ENCODE measurements at regions not wholly inside any gene's neighbourhood (a gene's known extent, or its start where the extent isn't known, plus 50 kb on each side); places are given as distances from the start of the nearest gene placed in this dataset.

- no peaks in the 10 kb centered on the region for H3K36me3 Mint-ChIP-seq
- ATAC-seq (no peak), DNase-seq (no peak)
- peaks cover 0 to 9% (median 0%) of the 10 kb centered on the region in 5 donors for H3K27me3 Mint-ChIP-seq
- H3K27ac Mint-ChIP-seq, result no peak overlapping the region
- H3K9me3 Mint-ChIP-seq, result no peaks in the 10 kb centered on the region
- H3K4me1 Mint-ChIP-seq, result no peaks in the 10 kb centered on the region
- POLR2A ChIA-PET, result no interaction called here
- no peak overlapping the region for H3K4me3 Mint-ChIP-seq
Measured at GRCh38 chr11:92844197-92844596, 125.3 kb upstream of the MTNR1B start.

- no peaks in the 10 kb centered on the region for H3K36me3 Mint-ChIP-seq
- H3K4me3 Mint-ChIP-seq, result no peak overlapping the region
- H3K27me3 Mint-ChIP-seq, result peaks cover 0 to 9% (median 0%) of the 10 kb centered on the region in 5 donors
- no peak for ATAC-seq
- no peaks in the 10 kb centered on the region for H3K9me3 Mint-ChIP-seq
- DNase-seq, result no peak
- POLR2A ChIA-PET, result no interaction called here
- no peaks in the 10 kb centered on the region for H3K4me1 Mint-ChIP-seq
- no peak overlapping the region for H3K27ac Mint-ChIP-seq
Measured at GRCh38 chr11:92845390-92845789, 124.1 kb upstream of the MTNR1B start.

- H3K9me3 Mint-ChIP-seq, result no peaks in the 10 kb centered on the region
- DNase-seq (no peak), ATAC-seq (no peak)
- no peak overlapping the region for H3K4me3 Mint-ChIP-seq
- H3K27ac Mint-ChIP-seq, result no peak overlapping the region
- POLR2A ChIA-PET, result no interaction called here
- H3K36me3 Mint-ChIP-seq, result no peaks in the 10 kb centered on the region
- H3K4me1 Mint-ChIP-seq, result no peaks in the 10 kb centered on the region
- peaks cover 0 to 9% (median 0%) of the 10 kb centered on the region in 5 donors for H3K27me3 Mint-ChIP-seq
Measured at GRCh38 chr11:92845805-92846204, 123.6 kb upstream of the MTNR1B start.

GRCh38 chr11:92846491-92847125, 122.8 kb upstream of the MTNR1B start:
- no peak for ATAC-seq
- DNase-seq, result no peak
- Mint-ChIP-seq H3K9me3 (no peaks in the 10 kb centered on the region), H3K4me3 (no peak overlapping the region), H3K27ac (no peak overlapping the region), H3K4me1 (no peaks in the 10 kb centered on the region), H3K27me3 (peaks cover 0 to 7% (median 0%) of the 10 kb centered on the region in 5 donors), H3K36me3 (no peaks in the 10 kb centered on the region)
- POLR2A ChIA-PET, result no interaction called here

GRCh38 chr11:92848578-92848977, 120.9 kb upstream of the MTNR1B start:
- POLR2A ChIA-PET, result no interaction called here
- peaks cover 0 to 3% (median 0%) of the 10 kb centered on the region in 5 donors for H3K27me3 Mint-ChIP-seq
- H3K27ac Mint-ChIP-seq, result no peak overlapping the region
- no peak overlapping the region for H3K4me3 Mint-ChIP-seq
- no peaks in the 10 kb centered on the region for H3K9me3 Mint-ChIP-seq
- H3K36me3 Mint-ChIP-seq, result no peaks in the 10 kb centered on the region
- DNase-seq (no peak), ATAC-seq (no peak)
- H3K4me1 Mint-ChIP-seq, result no peaks in the 10 kb centered on the region

GRCh38 chr11:92850296-92850826, 119.1 kb upstream of the MTNR1B start:
- Mint-ChIP-seq H3K36me3 (no peaks in the 10 kb centered on the region), H3K9me3 (no peaks in the 10 kb centered on the region)

GRCh38 chr11:92852229-92852628, 117.2 kb upstream of the MTNR1B start:
- Mint-ChIP-seq H3K9me3 (no peaks in the 10 kb centered on the region), H3K36me3 (no peaks in the 10 kb centered on the region), H3K4me1 (no peaks in the 10 kb centered on the region), H3K4me3 (no peak overlapping the region), H3K27me3 (peaks cover 0 to 6% (median 0%) of the 10 kb centered on the region in 5 donors), H3K27ac (no peak overlapping the region)
- DNase-seq (no peak), ATAC-seq (no peak)
- POLR2A ChIA-PET, result no interaction called here

More at GRCh38 chr11:92850296-92850826, 119.1 kb upstream of the MTNR1B start:
- POLR2A ChIA-PET, result no interaction called here
- no peak overlapping the region for H3K27ac Mint-ChIP-seq
- no peak for DNase-seq
- peaks cover 0 to 3% (median 0%) of the 10 kb centered on the region in 5 donors for H3K27me3 Mint-ChIP-seq
- ATAC-seq, result no peak
- no peaks in the 10 kb centered on the region for H3K4me1 Mint-ChIP-seq
- no peak overlapping the region for H3K4me3 Mint-ChIP-seq

- Mint-ChIP-seq H3K27me3 (peaks cover 0 to 6% (median 0%) of the 10 kb centered on the region in 5 donors), H3K27ac (no peak overlapping the region), H3K36me3 (no peaks in the 10 kb centered on the region), H3K9me3 (no peaks in the 10 kb centered on the region), H3K4me3 (no peak overlapping the region), H3K4me1 (no peaks in the 10 kb centered on the region)
- ATAC-seq (no peak), DNase-seq (no peak)
- POLR2A ChIA-PET, result no interaction called here
Measured at GRCh38 chr11:92852946-92853345, 116.5 kb upstream of the MTNR1B start.

GRCh38 chr11:92854162-92854561, 115.3 kb upstream of the MTNR1B start:
- peaks cover 0 to 4% (median 0%) of the 10 kb centered on the region in 5 donors for H3K27me3 Mint-ChIP-seq
- H3K27ac Mint-ChIP-seq, result no peak overlapping the region
- H3K36me3 Mint-ChIP-seq, result no peaks in the 10 kb centered on the region
- no peaks in the 10 kb centered on the region for H3K4me1 Mint-ChIP-seq
- no peak for DNase-seq
- no peak overlapping the region for H3K4me3 Mint-ChIP-seq
- no peak for ATAC-seq
- POLR2A ChIA-PET, result no interaction called here
- no peaks in the 10 kb centered on the region for H3K9me3 Mint-ChIP-seq

- POLR2A ChIA-PET, result no interaction called here
- H3K4me1 Mint-ChIP-seq, result no peaks in the 10 kb centered on the region
- DNase-seq, result no peak
- no peaks in the 10 kb centered on the region for H3K9me3 Mint-ChIP-seq
- no peak overlapping the region for H3K27ac Mint-ChIP-seq
- no peak overlapping the region for H3K4me3 Mint-ChIP-seq
- peaks cover 0 to 4% (median 0%) of the 10 kb centered on the region in 5 donors for H3K27me3 Mint-ChIP-seq
- no peaks in the 10 kb centered on the region for H3K36me3 Mint-ChIP-seq
- no peak for ATAC-seq
Measured at GRCh38 chr11:92854952-92855351, 114.5 kb upstream of the MTNR1B start.

- no peak overlapping the region for H3K27ac Mint-ChIP-seq
- POLR2A ChIA-PET, result no interaction called here
- peaks cover 0 to 4% (median 0%) of the 10 kb centered on the region in 5 donors for H3K27me3 Mint-ChIP-seq
- no peaks in the 10 kb centered on the region for H3K9me3 Mint-ChIP-seq
- no peaks in the 10 kb centered on the region for H3K36me3 Mint-ChIP-seq
- H3K4me1 Mint-ChIP-seq, result no peaks in the 10 kb centered on the region
- DNase-seq (no peak), ATAC-seq (no peak)
- no peak overlapping the region for H3K4me3 Mint-ChIP-seq
Measured at GRCh38 chr11:92855607-92856405, 113.6 kb upstream of the MTNR1B start.

GRCh38 chr11:92857407-92857806, 112.0 kb upstream of the MTNR1B start:
- no peak overlapping the region for H3K27ac Mint-ChIP-seq

GRCh38 chr11:92859156-92859690, 110.2 kb upstream of the MTNR1B start:
- H3K36me3 Mint-ChIP-seq, result no peaks in the 10 kb centered on the region
- H3K4me1 Mint-ChIP-seq, result no peaks in the 10 kb centered on the region
- POLR2A ChIA-PET, result no interaction called here

More at GRCh38 chr11:92857407-92857806, 112.0 kb upstream of the MTNR1B start:
- no peak overlapping the region for H3K4me3 Mint-ChIP-seq
- H3K36me3 Mint-ChIP-seq, result no peaks in the 10 kb centered on the region
- POLR2A ChIA-PET, result no interaction called here
- H3K4me1 Mint-ChIP-seq, result no peaks in the 10 kb centered on the region
- no peaks in the 10 kb centered on the region for H3K9me3 Mint-ChIP-seq
- no peak for DNase-seq
- peaks cover 0 to 4% (median 0%) of the 10 kb centered on the region in 5 donors for H3K27me3 Mint-ChIP-seq
- ATAC-seq, result no peak

More at GRCh38 chr11:92859156-92859690, 110.2 kb upstream of the MTNR1B start:
- H3K27ac Mint-ChIP-seq, result no peak overlapping the region
- H3K9me3 Mint-ChIP-seq, result no peaks in the 10 kb centered on the region
- peaks cover 0 to 4% (median 0%) of the 10 kb centered on the region in 5 donors for H3K27me3 Mint-ChIP-seq
- ATAC-seq, result no peak
- no peak for DNase-seq
- no peak overlapping the region for H3K4me3 Mint-ChIP-seq
